SH-SY5Y (cell line): ENCODE measurements at regions not wholly inside any gene's neighbourhood (a gene's known extent, or its start where the extent isn't known, plus 50 kb on each side); places are given as distances from the start of the nearest gene placed in this dataset.

Experiments used
- GATA2 ChIP-seq: IDR thresholded peaks from 2 replicates; pipeline ENCODE4 v1.6.1; 2011; ENCODE audit warnings: mild to moderate bottlenecking, low read depth, low read length
- GATA3 ChIP-seq: IDR thresholded peaks from 2 replicates; pipeline ENCODE4 v1.6.1; 2011; ENCODE audit warnings: low read depth, mild to moderate bottlenecking, low read length, moderate library complexity

DNA sequence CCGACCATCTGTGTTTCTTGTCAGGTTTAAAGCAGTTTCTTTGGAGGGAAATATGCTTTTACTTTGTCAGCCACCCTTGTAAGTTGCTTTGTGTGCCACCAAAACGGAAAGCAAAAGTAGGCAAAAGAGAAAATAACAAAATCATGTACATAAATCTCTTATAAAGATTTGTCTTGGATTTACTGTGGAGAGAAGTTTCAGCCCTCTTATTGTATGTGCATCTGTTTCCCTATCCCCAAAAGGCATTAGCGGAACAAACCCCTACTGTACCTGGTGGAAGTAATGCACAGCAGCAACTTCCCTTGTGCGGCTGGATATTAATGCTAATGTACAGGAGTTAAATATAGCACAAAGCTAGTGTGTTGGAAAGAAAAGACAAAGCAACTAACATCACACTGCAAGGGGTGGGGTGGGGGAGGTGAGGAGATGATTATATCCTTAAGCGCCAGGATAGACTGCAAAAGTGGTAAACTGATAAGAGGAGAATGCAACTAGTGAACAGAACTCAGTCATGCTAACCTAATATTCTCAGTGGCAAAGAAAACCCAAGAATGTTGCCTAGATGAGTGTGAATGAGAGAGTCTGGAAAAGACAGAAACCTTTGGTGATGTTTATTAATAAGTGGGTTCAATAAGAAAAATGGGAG is 396.5 kb upstream of the MEF2C start:
- TF ChIP-seq GATA3: no peak
- TF ChIP-seq GATA2: no peak
